NOMO-1 treated with DMSO at 0.1 percent for 48 hours (cell line): ENCODE measurements at regions not wholly inside any gene's neighbourhood (a gene's known extent, or its start where the extent isn't known, plus 50 kb on each side); places are given as distances from the start of the nearest gene placed in this dataset.
"Not testable (repeated sequence)": the region's sequence is repeated elsewhere in the genome, so short reads cannot be mapped to it uniquely, and the experiment has no call there.

Experiments
- DNase-seq: peaks from one replicate; lab custom pipeline; 2025; ENCODE audit not compliant: unreplicated experiment; lab: John Stamatoyannopoulos, UW

DNA sequence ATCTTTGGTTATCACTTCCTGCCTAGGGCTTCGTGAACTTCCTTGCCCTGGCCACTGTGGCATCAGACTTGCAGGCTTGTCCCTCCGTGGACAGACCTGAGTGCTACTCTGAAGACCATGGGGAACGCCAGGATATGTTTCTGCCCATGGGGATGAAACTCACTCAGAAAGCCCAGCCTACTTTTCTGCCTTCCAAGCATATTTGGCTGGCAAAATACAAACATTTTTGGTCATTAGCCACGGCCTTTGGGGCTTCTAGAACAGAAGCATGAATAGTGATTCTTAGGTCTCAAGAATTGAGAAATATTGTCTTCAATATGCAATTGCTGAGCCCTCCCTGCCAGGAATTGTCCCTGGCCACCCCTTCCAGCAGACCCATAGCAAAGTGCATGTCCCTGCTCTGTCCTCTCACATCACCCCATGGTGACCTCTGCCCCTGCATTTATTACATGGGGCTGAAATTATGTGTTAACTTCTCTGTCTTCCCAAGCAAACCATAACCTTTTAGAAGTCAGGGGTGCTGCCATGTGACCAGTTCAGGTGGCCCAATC, 152.4 kb downstream of the OSR1 start:
- DNase-seq: no peak

DNA sequence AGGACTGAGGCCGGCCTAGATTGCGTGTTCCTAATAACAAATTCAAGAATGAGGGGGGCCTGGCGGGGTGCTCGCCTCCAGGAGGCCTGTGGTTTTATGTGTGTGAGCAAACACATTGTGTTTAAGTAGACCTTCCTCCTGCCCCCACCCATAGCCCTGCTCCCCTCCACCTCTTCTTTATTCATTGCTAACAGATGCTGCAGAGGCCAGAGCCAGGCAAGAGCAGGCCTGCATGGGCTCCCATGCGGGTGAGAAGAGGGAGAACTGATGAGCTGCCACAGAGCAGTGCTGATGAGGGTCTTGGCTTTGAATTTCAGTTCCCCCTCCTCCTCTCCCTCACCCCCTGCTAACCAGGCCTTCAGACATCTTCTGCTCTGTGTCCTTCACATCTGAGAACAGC, 154.6 kb downstream of the OSR1 start:
- DNase-seq: no peak

- DNase-seq: no peak
Measured at GRCh38 chr2:19201911-19202462, 156.4 kb downstream of the OSR1 start.

GRCh38 chr2:19198381-19198780, 160.0 kb downstream of the OSR1 start:
- no peak for DNase-seq

DNA sequence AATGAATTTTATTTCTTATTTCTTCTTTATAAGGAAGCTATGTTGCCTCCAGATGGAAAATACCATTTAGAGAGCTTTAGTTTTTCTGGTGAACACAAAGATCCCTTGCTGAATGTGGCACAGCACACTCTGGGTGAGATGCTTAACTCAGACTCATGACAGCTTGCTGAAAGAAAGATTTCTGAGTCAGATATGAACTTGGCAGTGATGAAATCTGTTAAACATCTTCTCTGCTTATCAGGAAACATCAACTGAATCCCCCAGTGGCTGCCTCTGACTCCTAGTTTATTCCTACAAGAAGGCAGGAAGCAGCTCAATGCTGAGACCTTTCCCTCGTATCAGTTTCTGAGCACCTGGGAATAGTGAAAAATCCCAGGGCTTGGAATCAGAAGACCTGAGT, 162.8 kb downstream of the OSR1 start:
- no peak for DNase-seq

GRCh38 chr2:19189391-19189790, 169.0 kb downstream of the OSR1 start:
- DNase-seq: no peak

DNA sequence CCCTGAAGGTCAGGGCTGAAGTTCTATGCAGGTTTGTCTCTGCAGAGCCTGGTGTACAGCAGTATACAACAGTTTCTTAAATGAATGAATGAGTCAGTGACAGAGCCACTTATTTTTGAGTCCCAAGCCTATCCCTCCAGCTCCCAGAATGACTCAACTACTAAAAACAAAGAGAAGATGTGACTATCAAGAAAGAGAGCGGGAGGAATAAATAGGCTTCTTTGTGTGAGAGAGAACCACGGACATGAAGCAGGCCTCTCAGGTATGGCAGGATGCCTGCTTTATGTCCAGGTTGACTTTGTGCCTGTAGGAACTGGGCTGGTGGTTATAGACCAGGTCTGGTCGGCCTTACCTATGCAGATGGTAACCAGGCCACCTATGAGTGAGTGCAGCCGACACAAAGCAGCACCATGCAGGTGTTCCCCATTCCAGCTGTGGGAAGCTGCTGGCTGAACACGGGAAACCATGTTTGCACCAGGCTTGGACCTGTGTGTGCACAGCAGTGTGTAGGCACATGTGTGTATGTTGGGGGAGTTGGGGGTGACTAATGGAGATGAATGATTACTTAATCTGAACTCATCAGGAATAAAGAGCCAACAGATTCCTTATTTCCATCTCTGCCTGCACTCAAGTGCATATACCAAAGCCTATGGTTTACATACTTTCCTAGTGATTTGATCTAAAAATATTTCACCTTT, 171.0 kb downstream of the OSR1 start:
- DNase-seq: no peak

GRCh38 chr2:19185086-19185485, 173.3 kb downstream of the OSR1 start:
- DNase-seq: no peak

DNA sequence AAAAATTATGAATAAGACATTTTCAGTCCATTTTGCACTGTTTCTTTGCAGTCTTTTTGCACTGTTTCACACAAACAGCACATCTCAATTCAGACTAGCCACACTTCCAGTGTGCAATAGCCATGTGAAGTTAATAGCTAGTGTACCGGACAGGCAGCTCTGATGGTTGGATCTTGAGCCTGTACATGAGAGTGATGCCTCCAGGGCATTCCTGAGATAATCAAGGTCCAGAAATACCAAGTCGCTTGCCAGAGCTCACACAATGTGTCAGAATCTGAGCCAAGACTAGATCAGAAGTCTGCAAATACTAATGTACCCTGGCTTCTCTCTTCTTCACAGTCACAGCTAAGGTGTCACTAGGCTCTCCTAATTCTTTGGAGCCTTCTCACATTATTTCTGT, 180.2 kb downstream of the OSR1 start:
- no peak for DNase-seq

DNA sequence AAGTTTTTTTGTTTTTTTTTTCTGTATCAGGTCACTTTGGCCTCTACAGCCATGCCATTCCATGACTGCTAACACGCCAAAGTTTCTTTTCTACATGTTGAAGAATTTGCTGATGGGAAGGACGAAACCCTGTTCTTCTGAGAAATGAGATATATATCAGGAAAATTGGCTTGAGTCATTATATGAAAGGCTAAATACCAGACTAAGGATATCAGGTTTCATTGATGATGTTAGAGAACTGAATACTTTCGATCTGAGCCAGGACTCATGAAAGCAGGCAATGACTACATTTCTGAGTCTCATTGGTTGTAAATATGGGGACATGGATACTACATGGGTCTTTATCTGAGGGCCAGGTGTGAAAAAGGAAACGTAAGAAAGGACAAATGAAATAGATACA, 181.4 kb downstream of the OSR1 start:
- no peak for DNase-seq

GRCh38 chr2:19176172-19176852, 182.1 kb downstream of the OSR1 start:
- no peak for DNase-seq

GRCh38 chr2:19174176-19174575, 184.2 kb downstream of the OSR1 start:
- DNase-seq: no peak

- DNase-seq: no peak
Measured at GRCh38 chr2:19171409-19171808, 187.0 kb downstream of the OSR1 start.

- DNase-seq: no peak
Measured at GRCh38 chr2:19169134-19169768, 189.2 kb downstream of the OSR1 start.

DNA sequence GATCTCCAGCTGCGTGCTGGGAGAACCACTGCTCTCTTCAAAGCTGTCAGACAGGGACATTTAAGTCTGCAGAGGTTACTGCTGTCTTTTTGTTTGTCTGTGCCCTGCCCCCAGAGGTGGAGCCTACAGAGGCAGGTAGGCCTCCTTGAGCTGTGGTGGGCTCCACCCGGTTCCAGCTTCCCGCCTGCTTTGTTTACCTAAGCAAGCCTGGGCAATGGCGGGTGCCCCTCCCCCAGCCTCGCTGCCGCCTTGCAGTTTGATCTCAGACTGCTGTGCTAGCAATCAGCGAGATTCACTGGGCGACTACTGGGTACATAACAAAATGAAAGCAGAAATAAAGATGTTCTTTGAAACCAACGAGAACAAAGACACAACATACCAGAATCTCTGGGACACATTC, 194.3 kb downstream of the OSR1 start:
- DNase-seq: not testable (repeated sequence)

GRCh38 chr2:19158896-19159295, 199.5 kb downstream of the OSR1 start:
- DNase-seq: no peak

DNA sequence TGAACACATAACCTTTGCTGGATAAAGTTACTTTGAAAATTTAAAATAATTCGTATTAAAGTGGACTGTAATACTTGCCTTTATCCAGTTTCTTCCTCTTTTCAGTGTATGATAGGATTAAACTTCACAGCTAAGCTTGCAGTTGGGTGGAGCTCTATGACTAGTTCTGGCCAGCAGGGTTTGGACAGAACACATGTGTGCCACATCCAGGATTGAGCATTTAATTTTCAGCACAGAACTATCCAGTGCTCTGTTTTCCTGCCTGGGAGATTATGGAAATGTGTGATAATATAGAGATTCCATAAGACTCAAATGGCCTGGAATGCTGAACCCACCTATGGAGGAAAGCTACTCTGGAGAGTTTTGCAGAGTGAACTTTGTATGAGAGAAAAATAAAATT, 200.2 kb downstream of the OSR1 start:
- no peak for DNase-seq

- no peak for DNase-seq
Measured at GRCh38 chr2:19156646-19157045, 201.8 kb downstream of the OSR1 start.

- DNase-seq: no peak
Measured at GRCh38 chr2:19150726-19151125, 207.7 kb downstream of the OSR1 start.

DNA sequence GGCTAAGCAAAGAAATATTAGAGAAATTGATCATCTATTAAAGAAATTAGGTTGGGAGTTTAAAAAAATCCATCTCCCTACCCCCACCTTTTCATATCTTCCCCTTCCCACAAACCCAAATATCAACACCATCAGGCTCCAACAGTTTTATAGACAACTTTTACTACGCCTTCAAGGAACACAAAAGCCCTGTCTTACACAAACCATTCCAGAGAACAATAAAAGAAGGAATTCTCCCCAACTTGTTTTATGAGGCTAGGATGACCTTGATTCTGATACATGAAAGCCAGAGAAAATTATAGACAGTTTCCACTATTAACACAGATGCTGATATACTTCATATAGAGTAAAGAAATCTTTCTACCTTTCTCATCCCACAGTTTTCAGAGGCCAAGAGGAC, 211.6 kb downstream of the OSR1 start:
- DNase-seq: no peak

DNA sequence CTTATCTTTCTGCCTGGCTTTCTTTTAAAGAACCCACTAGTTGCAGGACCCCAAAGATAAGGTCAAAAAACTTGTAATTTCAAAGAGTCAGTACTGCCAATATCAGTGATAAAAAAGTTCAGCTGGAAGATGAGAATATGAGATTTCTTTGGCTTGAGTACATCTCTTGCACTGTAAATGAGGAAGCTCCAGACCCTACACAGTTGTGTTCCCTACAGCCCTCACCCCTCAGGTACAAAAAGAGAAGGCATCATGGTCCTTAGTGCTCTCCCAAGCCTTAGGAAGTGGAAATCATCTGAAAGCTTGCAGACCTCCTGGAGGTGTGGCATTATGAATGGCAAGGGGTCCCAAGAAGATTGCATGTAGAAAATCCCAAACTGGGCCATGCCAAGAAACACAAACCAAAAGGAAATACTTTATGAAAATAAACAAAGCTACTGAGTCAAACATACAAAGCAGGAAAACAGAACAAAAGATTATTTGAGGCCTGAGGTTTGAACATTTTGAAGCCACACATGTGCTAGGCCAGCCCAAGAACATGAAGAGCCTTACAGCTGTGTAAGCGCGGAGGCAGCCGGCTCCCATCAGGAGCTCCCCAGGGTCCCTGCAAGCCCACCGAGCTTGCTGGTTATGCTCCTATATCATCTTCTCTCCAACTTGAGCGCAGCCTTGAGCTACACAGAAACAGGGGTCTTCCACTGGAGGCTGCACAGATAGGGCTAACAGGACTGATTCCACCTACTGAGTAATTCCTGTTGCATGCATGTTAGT, 217.0 kb downstream of the OSR1 start:
- DNase-seq: no peak
